GM12878 (cell line): ENCODE measurements at regions not wholly inside any gene's neighbourhood (a gene's known extent, or its start where the extent isn't known, plus 50 kb on each side); places are given as distances from the start of the nearest gene placed in this dataset.

Experiments
- CTCF ChIP-seq, 3 experiments: IDR thresholded peaks in 2 of 3; conservative IDR thresholded peaks in 1 of 3; 2 replicates each; pipeline ENCODE4 v1.5.1; 2011; ENCODE audit warnings: low read depth in 3 of 3, low read length in 3 of 3, mild to moderate bottlenecking in 3 of 3, control low read depth in 2 of 3, moderate library complexity in 2 of 3, inconsistent platforms in 1 of 3, mixed read lengths in 1 of 3; ENCODE audit not compliant: control insufficient read depth in 2 of 3, insufficient read depth in 1 of 3; ENCODE audit errors: extremely low read depth in 1 of 3
- MAX ChIP-seq: IDR thresholded peaks from 2 replicates; pipeline ENCODE4 v1.6.1; 2012; ENCODE audit warnings: low read depth, low read length, improper control_type of control experiment
- NR2C2 ChIP-seq: IDR thresholded peaks from 2 replicates; pipeline ENCODE4 v1.6.1; 2011; ENCODE audit warnings: borderline replicate concordance, low read depth; ENCODE audit not compliant: control insufficient read depth, insufficient read length
- ZNF24 ChIP-seq: fragments of 450-650 bp; IDR thresholded peaks from 2 replicates; pipeline ENCODE4 v1.6.1; 2017; ENCODE audit warnings: antibody characterized with exemption, mild to moderate bottlenecking

GRCh38 chr18:5662586-5663090 lies 118.8 kb upstream of the EPB41L3 start:
- no peak for TF ChIP-seq CTCF (IDR thresholded peaks at IDR 0.05 in 2 of 3, conservative IDR thresholded peaks at IDR 0.05 in 1 of 3; ENCODE audit: control insufficient read depth in 2 of 3, extremely low read depth in 1 of 3, insufficient read depth in 1 of 3, low read depth in 3 of 3, low read length in 3 of 3)
- no peak for TF ChIP-seq NR2C2
- no peak for TF ChIP-seq MAX
- TF ChIP-seq ZNF24 = no peak
